ENCODE measurements at regions not wholly inside any gene's neighbourhood (a gene's known extent, or its start where the extent isn't known, plus 50 kb on each side); places are given as distances from the start of the nearest gene placed in this dataset.
"Not testable (repeated sequence)": the region's sequence is repeated elsewhere in the genome, so short reads cannot be mapped to it uniquely, and the experiment has no call there.

GRCh38 chr14:106201376-106201775 lies 675.0 kb downstream of the TMEM121 start:
- DNase-seq (ENCODE audit: low spot score) = no peak

- no peak for DNase-seq (ENCODE audit: low spot score)
These were observed 677.1 kb downstream of the TMEM121 start for GRCh38 chr14:106203438-106203837.

DNA sequence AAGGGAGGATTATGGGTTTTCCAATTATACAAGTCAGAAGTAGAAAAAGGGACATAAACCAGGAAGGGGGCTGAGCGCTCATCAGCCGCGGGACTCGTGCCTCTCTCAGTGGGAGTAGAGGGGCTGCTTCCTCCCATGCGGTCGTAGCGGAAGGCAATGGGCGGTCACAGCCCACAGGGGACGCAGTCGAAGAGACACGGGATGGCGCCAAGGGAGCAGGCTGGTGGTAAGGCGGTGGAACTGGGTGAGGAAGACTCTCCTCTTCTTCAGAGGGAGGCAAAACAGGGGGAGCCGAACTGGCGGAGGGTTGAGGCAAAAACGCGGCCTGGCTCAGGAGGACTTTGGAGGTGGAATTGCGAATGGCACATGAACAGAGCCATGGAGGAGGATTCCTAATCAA lies 677.7 kb downstream of the TMEM121 start:
- DNase-seq (ENCODE audit: low spot score) = no peak

DNA sequence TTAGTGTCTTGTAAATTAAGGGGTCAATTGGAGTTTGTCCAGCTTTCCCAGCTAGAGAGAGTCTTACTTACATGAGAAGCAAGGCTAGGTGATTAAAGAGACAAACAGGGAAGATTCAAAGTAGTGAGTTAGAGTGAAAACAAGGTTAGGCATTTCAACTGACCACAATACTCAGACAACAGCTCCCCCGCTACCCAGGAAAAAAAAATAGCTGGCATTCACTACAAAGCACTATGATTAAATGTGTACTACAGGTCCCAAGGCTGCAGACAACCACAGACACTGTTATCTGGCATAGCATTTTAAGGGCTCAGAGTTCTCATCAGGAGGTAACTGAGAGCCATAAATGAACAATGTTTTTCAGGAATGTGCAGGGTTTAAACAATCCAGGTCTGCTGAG lies 680.9 kb downstream of the TMEM121 start:
- no peak for DNase-seq (ENCODE audit: low spot score)

DNA sequence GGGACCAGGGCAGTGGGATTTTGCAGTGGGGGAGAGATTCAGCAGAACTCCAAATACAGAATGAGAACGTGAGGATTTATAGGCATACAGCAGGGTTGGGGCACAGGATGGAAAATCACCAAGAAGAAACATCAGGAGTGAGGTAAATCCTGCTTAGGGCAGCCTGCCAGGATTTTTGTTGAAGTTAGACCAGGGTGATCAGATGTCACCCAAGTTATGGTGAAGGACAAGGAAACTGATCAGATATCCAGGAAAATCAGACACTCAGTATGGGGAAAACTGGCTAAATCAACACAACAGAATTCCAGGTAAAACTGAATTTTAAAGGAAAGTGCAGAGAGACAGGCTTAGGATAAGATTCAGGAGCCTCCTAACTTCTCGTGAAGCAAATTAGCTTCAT lies 682.4 kb downstream of the TMEM121 start:
- no peak for DNase-seq (ENCODE audit: low spot score)

- no peak for DNase-seq (ENCODE audit: low spot score)
These were observed 683.4 kb downstream of the TMEM121 start for GRCh38 chr14:106209755-106210154.

GRCh38 chr14:106210650-106211049 lies 684.3 kb downstream of the TMEM121 start:
- no peak for DNase-seq (ENCODE audit: low spot score)

DNA sequence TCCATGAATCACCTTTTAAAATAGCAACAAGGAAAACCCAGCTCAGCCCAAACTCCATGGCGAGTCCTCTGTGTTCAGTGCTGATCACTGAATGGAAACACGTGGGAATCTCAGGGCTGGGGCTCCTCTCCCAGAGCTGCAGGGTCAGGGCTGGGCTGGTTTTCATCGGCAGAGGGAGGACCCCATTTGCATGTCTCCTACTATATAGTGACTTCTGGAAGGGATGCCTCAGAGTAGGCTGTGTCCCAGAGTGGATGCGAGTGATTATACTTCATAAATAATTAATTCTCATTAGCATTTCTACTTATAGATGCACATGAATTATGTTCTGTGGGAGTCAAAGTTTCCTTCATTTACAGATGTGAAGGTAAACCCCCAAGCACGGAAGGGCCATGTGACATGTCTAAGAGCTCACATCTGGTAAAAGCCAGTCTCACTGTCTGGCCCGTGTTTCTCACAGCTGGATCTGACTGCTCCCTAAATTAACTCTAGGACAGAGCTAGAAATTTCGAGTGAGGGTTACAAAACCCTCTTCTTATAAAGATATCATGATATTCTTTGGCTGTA lies 685.0 kb downstream of the TMEM121 start:
- no peak for DNase-seq (ENCODE audit: low spot score)

DNA sequence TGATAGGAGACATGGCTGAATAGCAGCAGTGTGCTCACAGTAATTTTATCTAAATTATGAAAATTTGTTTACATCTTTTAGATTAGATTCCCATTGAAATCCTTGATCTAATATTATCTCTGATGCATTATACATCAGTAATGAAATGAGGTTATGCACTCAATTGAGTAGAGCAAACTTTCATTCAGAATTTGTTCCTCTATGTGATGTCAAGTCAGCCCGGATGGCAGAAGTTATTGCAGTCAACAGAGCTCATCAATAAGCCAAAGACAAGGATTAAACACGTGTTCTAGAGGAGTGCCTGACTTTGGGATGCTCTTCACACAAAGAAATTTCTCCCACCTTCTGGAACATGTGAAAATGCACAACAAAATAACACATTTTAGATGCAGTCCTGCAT lies 688.8 kb downstream of the TMEM121 start:
- no peak for DNase-seq (ENCODE audit: low spot score)

DNA sequence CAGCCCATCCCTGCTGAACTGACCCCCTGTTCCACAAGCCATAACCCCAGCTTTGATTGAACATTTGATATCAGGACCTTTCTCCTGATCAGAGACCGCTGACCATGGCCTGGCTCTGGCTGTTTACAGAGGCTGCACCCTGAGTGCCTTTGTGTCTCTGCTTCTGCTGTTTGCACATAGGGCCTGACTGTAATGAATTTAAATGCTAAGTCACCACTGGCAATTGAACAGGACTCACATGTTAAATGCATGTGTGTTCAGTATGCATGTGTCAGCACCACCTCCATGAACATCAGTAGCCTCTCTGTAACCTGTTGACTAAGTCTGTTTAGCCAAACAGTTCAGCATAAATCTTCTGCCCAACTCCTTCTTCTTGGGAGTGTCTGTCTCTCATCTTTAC lies 690.3 kb downstream of the TMEM121 start:
- no peak for DNase-seq (ENCODE audit: low spot score)

DNA sequence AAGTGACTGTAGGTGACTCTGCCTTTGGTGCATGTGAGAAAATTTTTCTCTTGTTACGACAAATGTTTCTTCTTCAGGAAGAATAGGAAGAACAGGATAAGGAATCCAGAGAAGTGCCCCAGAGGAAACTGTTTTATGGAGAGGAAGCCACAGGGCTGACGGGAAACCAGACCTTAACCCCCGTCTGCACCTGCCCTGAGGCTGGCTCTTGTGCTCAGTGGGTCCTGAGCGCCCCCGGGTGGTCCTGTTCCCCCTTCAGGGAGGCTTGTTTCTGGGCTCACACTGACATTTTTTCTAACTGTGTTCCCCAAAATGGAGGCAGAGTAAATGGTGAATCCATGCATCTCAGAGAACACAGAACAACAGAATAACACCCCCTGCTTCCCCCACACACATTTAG lies 691.8 kb downstream of the TMEM121 start:
- DNase-seq (ENCODE audit: low spot score) = no peak

DNA sequence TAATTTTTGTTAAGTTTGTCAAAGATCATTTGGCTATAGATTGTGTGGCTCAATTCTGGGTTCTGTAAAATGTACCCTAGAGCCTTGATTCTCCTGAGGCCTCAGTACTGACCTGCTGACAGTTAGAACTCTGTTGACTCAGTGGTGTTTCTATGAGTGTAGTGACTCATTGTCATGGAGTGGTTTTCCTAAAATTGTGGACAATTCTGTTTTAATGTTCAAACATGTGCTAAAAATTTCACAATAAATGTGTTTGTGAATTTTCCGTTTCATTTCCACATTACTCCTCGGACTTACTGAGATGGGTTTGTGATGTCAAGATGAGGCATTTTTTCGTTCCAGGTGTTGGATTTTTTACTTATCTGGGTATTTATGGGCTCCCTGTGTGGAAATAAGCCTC lies 695.9 kb downstream of the TMEM121 start:
- no peak for DNase-seq (ENCODE audit: low spot score)

GRCh38 chr14:106222731-106223130 lies 696.3 kb downstream of the TMEM121 start:
- no peak for DNase-seq (ENCODE audit: low spot score)

- no peak for DNase-seq (ENCODE audit: low spot score)
These were observed 701.4 kb downstream of the TMEM121 start for GRCh38 chr14:106227793-106228192.

DNA sequence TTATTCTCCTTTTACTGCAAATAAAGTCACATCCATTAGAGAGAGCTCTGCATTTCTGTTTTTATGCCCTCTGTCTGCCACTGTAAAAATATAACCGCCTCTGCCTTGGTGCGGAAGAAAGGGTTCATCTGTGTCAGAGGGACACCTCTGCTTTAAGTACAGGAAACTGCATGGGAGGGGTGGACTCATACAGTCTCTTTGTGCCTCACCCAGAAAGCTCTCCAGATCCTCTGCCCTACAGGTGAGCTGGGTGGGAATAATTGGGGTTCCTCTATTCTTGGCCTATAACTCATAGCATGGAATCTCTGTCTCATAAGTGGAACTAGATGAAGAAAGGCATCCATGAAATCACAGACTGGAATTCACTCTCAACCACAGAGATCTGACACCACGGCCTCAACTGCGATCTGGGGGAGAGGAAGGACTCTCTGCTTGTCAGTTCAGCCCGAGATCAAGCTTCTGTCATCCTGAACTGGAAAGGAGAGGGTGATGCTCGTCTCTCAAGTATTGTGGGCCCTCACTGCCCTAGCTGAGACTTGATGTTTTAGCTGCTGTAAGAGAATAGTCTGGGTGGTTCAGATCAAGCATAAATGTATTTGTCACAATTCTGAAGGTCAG lies 702.3 kb downstream of the TMEM121 start:
- no peak for DNase-seq (ENCODE audit: low spot score)

GRCh38 chr14:106230071-106230470 lies 703.7 kb downstream of the TMEM121 start:
- no peak for DNase-seq (ENCODE audit: low spot score)

DNA sequence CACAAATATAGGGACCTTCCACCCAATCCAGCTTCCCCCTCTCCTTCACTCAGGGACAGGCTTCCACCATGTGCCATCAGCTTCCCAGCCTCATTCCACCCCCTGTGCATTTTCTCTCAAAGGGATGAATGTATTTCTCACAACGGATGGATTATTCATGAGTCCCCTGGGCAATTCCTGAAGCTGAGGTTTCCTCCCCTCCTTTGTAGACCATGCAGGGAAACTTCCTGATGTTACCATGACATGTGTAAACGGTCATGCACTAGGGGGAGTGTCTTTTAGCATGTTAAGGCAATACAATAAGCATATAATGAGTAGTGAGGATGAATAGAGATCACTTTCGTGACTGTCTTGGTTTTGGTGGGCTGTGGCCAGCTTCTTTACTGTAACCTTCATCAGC lies 706.8 kb downstream of the TMEM121 start:
- not testable (repeated sequence) for DNase-seq (ENCODE audit: low spot score)

DNA sequence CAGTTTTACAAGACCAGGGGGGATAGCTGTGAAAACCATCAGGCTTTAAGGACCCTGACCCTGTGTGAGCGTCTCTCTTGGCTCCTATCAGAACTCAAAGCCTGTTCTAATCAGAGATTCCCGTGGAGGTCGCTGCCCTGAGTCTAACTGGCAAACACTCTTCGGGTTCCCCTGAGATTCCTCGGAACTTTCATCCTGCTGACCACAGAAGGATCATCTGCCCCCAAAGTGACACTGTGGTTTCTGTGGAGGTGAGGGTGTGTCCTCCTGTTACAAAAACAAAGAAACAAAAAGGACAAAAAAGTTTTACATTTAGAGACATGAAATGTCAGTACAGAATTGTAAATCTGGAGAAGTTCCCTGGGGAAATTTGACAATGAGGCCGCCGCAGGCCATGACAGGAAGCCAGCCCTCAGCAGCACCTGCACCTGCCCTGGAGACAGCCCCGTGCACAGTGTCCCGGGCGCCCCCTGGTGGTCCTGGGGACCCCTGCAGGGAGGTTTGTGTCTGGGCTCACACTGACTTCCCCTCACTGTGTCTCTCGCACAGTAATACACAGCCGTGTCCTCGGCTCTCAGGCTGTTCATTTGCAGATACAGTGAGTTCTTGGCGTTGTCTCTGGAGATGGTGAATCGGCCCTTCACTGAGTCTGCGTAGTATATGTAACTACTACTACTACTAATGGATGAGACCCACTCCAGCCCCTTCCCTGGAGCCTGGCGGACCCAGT lies 708.3 kb downstream of the TMEM121 start:
- DNase-seq (ENCODE audit: low spot score) = not testable (repeated sequence)

DNA sequence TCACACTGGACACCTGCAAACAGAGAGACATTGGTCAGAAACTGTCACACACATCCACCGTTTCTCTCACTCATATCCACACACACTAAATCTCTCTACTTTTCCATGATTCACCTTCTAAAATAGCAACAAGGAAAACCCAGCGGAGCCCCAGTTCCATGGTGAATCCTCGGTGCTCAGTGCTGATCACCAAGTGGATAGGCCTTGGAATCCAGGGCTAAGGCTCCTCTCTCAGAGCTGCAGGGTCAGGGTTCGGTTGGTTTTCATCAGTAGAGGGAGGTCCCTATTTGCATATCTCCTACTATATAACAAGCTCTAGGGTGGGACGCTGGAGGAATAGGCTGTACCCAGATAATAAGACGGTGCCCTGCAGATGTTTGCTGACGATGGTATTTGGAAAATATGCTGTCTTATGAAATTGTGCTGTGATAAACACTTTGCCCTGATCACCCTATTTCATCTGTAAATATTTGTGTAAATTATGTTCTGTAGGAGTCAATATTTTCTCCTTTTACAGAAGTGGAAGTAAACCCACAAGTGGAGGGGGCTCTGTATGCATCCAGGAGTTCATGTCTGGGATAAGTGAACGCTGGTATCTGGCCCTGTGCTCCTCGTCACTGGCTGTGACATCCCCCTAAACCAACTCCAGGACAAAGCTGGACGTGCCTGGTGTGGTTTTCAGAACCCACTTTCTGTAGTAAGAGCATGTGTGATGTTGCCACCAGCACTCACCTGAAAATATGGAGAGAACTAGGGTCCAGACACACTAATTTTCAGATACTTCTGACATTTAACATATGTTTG lies 709.2 kb downstream of the TMEM121 start:
- DNase-seq (ENCODE audit: low spot score) = peak; percentile 3

DNA sequence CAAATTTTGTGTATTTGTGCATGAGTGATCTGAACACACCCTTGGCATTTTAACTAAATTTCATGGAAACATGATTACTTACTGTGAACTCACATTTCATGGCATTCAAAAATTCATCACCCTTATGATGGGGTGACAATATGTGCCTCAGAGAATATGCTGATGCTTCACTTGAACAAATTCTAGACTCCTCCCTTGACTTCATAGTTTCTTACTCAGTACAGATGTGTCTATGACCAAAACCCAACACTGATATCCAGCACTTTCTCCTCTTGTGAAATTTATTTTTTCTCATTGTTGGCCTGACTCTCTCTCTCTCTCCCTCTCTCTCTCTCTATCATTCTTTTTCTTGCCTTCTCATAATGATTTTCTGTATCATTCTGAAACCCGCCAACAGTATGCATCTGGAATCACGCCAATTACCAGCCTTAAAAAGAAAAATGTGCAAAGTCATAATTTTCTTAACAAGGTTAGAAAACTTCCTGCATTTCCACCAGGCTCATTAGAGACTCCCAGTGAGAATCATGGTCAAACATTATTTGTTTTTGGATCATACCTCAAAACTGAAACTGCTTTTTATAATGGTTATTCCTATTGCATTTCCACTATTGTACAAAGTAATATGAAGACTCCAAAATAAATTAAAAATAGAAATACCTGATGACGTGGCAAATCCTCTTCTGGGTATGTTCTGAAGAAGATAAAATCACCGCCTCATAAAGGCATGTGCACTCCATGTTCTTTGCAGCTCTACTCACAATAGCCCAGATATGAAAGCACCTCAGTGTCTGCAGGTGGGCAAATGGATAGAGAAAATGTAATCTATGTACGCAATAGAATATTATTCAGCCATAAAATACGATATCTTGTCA lies 722.2 kb downstream of the TMEM121 start:
- no peak for DNase-seq (ENCODE audit: low spot score)

- DNase-seq (ENCODE audit: low spot score) = not testable (repeated sequence)
These were observed 727.6 kb downstream of the TMEM121 start for GRCh38 chr14:106253995-106254394.

GRCh38 chr14:106257569-106257994 lies 731.2 kb downstream of the TMEM121 start:
- peak; percentile 56 for DNase-seq (ENCODE audit: low spot score)
